ENCODE measurements at regions not wholly inside any gene's neighbourhood (a gene's known extent, or its start where the extent isn't known, plus 50 kb on each side); places are given as distances from the start of the nearest gene placed in this dataset.

GRCh38 chr6:74914888-74915287 lies 291.0 kb downstream of the COL12A1 start:
- Histone ChIP-seq H3K36me3 (no peaks in the 10 kb centered on the region), H3K4me1 (no peaks in the 10 kb centered on the region), H3K27ac (no peak overlapping the region), H3K9me3 (no peaks in the 10 kb centered on the region), H3K27me3 (no peaks in the 10 kb centered on the region), H3K4me3 (no peak overlapping the region)
- WGBS, 2 donors (ENCODE audit: low coverage in 1 of 2) = 77 to 81% methylated on average over 3 of the region's 3 CpGs
- intact Hi-C loops (cut with DNase I; ENCODE audit: low total_unique reads) (no loop called here), in situ Hi-C loops (cut with MboI; ENCODE audit: low pct_ligation_motif_present in 1 of 4, low pct_unique_long_range_greater_than_20kb in 1 of 4, low sequenced_read_pairs in 3 of 4) (no loop called here)
- TF ChIP-seq POLR2A (IDR thresholded peaks at IDR 0.05) (no peak), POLR2AphosphoS5 (IDR thresholded peaks at IDR 0.05) (no peak), CTCF (IDR thresholded peaks at IDR 0.05) (no peak), EP300 (IDR thresholded peaks at IDR 0.05; ENCODE audit: low read depth) (no peak)
- no peak for DNase-seq

GRCh38 chr6:74912234-74912633 lies 293.6 kb downstream of the COL12A1 start:
- no peaks in the 10 kb centered on the region for H3K36me3 ChIP-seq
- TF ChIP-seq POLR2AphosphoS5 (IDR thresholded peaks at IDR 0.05) (no peak), CTCF (IDR thresholded peaks at IDR 0.05) (no peak), POLR2A (IDR thresholded peaks at IDR 0.05) (no peak), EP300 (IDR thresholded peaks at IDR 0.05; ENCODE audit: low read depth) (no peak)
- intact Hi-C loops (cut with DNase I; ENCODE audit: low total_unique reads) = no loop called here
- DNase-seq = no peak
- no peaks in the 10 kb centered on the region for H3K9me3 ChIP-seq
- H3K27me3 ChIP-seq = no peaks in the 10 kb centered on the region
- no peaks in the 10 kb centered on the region for H3K4me1 ChIP-seq
- in situ Hi-C loops (cut with MboI; ENCODE audit: low pct_ligation_motif_present in 1 of 4, low pct_unique_long_range_greater_than_20kb in 1 of 4, low sequenced_read_pairs in 3 of 4) = no loop called here
- no peak overlapping the region for H3K27ac ChIP-seq
- H3K4me3 ChIP-seq = no peak overlapping the region
- WGBS, 2 donors (ENCODE audit: low coverage in 1 of 2) = 17 to 58% methylated on average over 2 to 3 of the region's 3 CpGs

- in situ Hi-C loops (cut with MboI; ENCODE audit: low pct_ligation_motif_present in 1 of 4, low pct_unique_long_range_greater_than_20kb in 1 of 4, low sequenced_read_pairs in 3 of 4) = no loop called here
- no peak overlapping the region for H3K27ac ChIP-seq
- intact Hi-C loops (cut with DNase I; ENCODE audit: low total_unique reads) = no loop called here
- no peaks in the 10 kb centered on the region for H3K36me3 ChIP-seq
- DNase-seq = no peak
- no peaks in the 10 kb centered on the region for H3K4me1 ChIP-seq
- no peaks in the 10 kb centered on the region for H3K27me3 ChIP-seq
- 89 to 94% methylated on average over 2 of the region's 2 CpGs for WGBS, 2 donors (ENCODE audit: low coverage in 1 of 2)
- TF ChIP-seq EP300 (IDR thresholded peaks at IDR 0.05; ENCODE audit: low read depth) (no peak), POLR2AphosphoS5 (IDR thresholded peaks at IDR 0.05) (no peak), POLR2A (IDR thresholded peaks at IDR 0.05) (no peak), CTCF (IDR thresholded peaks at IDR 0.05) (no peak)
- no peak overlapping the region for H3K4me3 ChIP-seq
- H3K9me3 ChIP-seq = peaks cover 8 to 9% of the 10 kb centered on the region in 2 donors
Observed at GRCh38 chr6:74902846-74903245, 303.0 kb downstream of the COL12A1 start.

GRCh38 chr6:74902089-74902488 lies 303.8 kb downstream of the COL12A1 start:
- no peak for DNase-seq
- in situ Hi-C loops (cut with MboI; ENCODE audit: low pct_ligation_motif_present in 1 of 4, low pct_unique_long_range_greater_than_20kb in 1 of 4, low sequenced_read_pairs in 3 of 4) (no loop called here), intact Hi-C loops (cut with DNase I; ENCODE audit: low total_unique reads) (no loop called here)
- H3K9me3 ChIP-seq = peaks cover 9 to 10% of the 10 kb centered on the region in 2 donors
- TF ChIP-seq POLR2A (IDR thresholded peaks at IDR 0.05) (no peak), EP300 (IDR thresholded peaks at IDR 0.05; ENCODE audit: low read depth) (no peak), CTCF (IDR thresholded peaks at IDR 0.05) (no peak), POLR2AphosphoS5 (IDR thresholded peaks at IDR 0.05) (no peak)
- H3K36me3 ChIP-seq = no peaks in the 10 kb centered on the region
- no peak overlapping the region for H3K4me3 ChIP-seq
- no peak overlapping the region for H3K27ac ChIP-seq
- H3K4me1 ChIP-seq = no peaks in the 10 kb centered on the region
- H3K27me3 ChIP-seq = no peaks in the 10 kb centered on the region
- 59 to 62% methylated on average over 1 of the region's 1 CpG for WGBS, 2 donors (ENCODE audit: low coverage in 1 of 2)

Measured in transverse colon (tissue), 4 donors.